IPS-18a (cell line): ENCODE measurements at regions not wholly inside any gene's neighbourhood (a gene's known extent, or its start where the extent isn't known, plus 50 kb on each side); places are given as distances from the start of the nearest gene placed in this dataset.

ENCODE experiments used
- H3K27ac ChIP-seq: one replicate; pipeline ENCODE4 v1.5.1; 2013; ENCODE audit warnings: low read length
- H3K27me3 ChIP-seq: one replicate; pipeline ENCODE4 v1.6.1; 2013; ENCODE audit warnings: mild to moderate bottlenecking, low read length; ENCODE audit not compliant: control insufficient read depth, insufficient read depth
- H3K36me3 ChIP-seq: one replicate; pipeline ENCODE4 v1.6.1; 2013; ENCODE audit warnings: low read depth, low read length; ENCODE audit not compliant: control insufficient read depth
- H3K4me1 ChIP-seq: one replicate; pipeline ENCODE4 v1.6.1; 2013; ENCODE audit warnings: low read depth, low read length; ENCODE audit not compliant: control insufficient read depth
- H3K4me3 ChIP-seq: one replicate; pipeline ENCODE4 v1.5.1; 2013; ENCODE audit warnings: low read length
- H3K9ac ChIP-seq: one replicate; pipeline ENCODE4 v1.6.1; 2013; ENCODE audit warnings: mild to moderate bottlenecking, low read length, moderate library complexity
- H3K9me3 ChIP-seq: one replicate; pipeline ENCODE4 v1.6.1; 2013; ENCODE audit warnings: low read depth, low read length; ENCODE audit not compliant: control insufficient read depth

DNA sequence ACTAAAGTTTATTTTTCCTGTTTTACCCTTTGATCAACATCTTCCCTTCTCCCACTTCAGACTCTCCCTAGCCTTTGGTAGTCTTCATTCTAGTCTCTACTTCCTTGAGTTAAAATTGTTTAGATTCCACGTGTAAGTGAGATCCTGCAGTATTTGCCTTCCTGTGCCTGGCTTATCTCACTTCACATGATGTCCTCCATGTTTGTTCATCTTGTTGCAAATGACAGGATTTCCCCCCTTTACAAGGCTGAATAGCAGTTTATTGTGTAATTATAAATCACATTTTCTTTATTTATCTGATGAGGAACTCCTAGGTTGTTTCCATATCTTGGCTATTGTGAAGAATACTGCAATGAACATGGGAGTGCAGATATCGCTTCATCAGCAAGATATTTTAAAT is 461.7 kb downstream of the CHSY3 start:
- no peaks in the 10 kb centered on the region for H3K9me3 ChIP-seq
- no peak overlapping the region for H3K4me3 ChIP-seq
- H3K9ac ChIP-seq = no peak overlapping the region
- H3K27ac ChIP-seq = no peak overlapping the region
- H3K4me1 ChIP-seq = no peaks in the 10 kb centered on the region
- no peaks in the 10 kb centered on the region for H3K36me3 ChIP-seq
- H3K27me3 ChIP-seq = no peaks in the 10 kb centered on the region

- Histone ChIP-seq H3K4me1 (no peaks in the 10 kb centered on the region), H3K9me3 (no peaks in the 10 kb centered on the region), H3K27ac (no peak overlapping the region), H3K9ac (no peak overlapping the region), H3K27me3 (no peaks in the 10 kb centered on the region), H3K36me3 (no peaks in the 10 kb centered on the region), H3K4me3 (no peak overlapping the region)
Observed at GRCh38 chr5:130350131-130350530, 445.9 kb downstream of the CHSY3 start.

DNA sequence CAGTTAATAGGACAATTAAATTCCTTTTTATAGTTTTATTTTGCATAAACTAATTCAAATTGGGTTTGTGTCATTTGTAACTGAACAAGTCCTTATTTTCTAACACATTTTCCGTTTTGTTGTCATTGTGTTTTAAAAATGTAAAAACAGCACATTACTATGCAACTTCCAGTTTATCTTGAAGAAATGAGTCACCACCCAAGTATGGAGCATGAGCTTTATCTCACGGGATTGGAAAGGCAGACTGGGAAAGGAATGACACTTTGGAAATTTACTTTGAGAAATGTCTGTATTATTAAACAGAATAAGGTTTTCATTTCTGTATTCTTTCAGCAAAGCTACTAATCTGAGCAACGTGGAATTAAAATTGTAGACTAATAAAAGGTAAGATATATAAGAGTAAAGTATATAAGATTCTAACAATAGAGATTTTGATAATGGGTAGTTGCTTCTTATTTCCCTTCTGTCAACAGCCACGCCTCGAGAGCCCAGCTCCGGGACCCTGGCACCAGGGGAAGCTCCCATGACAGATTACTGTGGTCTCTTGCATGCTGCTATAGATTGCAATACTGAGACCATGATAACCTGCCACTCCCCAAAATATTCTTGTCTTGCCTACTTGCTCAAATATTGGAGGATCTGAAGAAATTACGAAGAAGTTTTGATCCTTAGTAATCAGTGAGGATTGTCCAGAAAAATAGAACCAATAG is 433.1 kb downstream of the CHSY3 start:
- Histone ChIP-seq H3K36me3 (no peaks in the 10 kb centered on the region), H3K27me3 (no peaks in the 10 kb centered on the region)

DNA sequence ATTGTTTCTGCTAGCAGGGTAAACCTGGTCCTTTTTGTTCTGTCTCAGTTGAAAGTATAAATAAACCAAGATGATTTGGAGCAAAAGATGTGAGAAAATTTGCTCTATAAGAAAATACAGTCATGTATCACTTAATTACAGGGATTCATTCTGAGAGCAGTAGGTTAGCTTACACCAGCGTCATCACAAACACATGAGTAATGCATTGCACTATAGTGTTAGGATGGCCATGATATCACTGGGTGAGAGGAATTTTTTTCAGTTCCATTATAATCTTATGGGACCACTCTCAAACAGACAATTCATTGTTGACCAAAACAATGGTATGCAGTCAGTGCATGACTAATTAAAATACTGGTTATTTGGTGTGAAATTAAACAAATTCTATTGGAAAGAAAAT is 430.9 kb downstream of the CHSY3 start:
- no peaks in the 10 kb centered on the region for H3K9me3 ChIP-seq
- H3K27me3 ChIP-seq = no peaks in the 10 kb centered on the region
- no peak overlapping the region for H3K9ac ChIP-seq
- H3K4me3 ChIP-seq = no peak overlapping the region
- no peaks in the 10 kb centered on the region for H3K4me1 ChIP-seq
- no peaks in the 10 kb centered on the region for H3K36me3 ChIP-seq
- no peak overlapping the region for H3K27ac ChIP-seq

More for the DNA sequence above, 433.1 kb downstream of the CHSY3 start:
- Histone ChIP-seq H3K27ac (no peak overlapping the region), H3K4me1 (no peaks in the 10 kb centered on the region), H3K9ac (no peak overlapping the region), H3K4me3 (no peak overlapping the region), H3K9me3 (no peaks in the 10 kb centered on the region)

- no peak overlapping the region for H3K27ac ChIP-seq
- no peak overlapping the region for H3K9ac ChIP-seq
- H3K4me1 ChIP-seq = no peaks in the 10 kb centered on the region
- H3K27me3 ChIP-seq = no peaks in the 10 kb centered on the region
- no peaks in the 10 kb centered on the region for H3K9me3 ChIP-seq
- no peak overlapping the region for H3K4me3 ChIP-seq
- H3K36me3 ChIP-seq = no peaks in the 10 kb centered on the region
Observed at GRCh38 chr5:130333089-130333488, 428.8 kb downstream of the CHSY3 start.

GRCh38 chr5:130331332-130331731 is 427.1 kb downstream of the CHSY3 start:
- no peaks in the 10 kb centered on the region for H3K4me1 ChIP-seq
- H3K9ac ChIP-seq = no peak overlapping the region
- H3K36me3 ChIP-seq = no peaks in the 10 kb centered on the region
- no peaks in the 10 kb centered on the region for H3K9me3 ChIP-seq
- H3K27ac ChIP-seq = no peak overlapping the region
- no peaks in the 10 kb centered on the region for H3K27me3 ChIP-seq
- no peak overlapping the region for H3K4me3 ChIP-seq

DNA sequence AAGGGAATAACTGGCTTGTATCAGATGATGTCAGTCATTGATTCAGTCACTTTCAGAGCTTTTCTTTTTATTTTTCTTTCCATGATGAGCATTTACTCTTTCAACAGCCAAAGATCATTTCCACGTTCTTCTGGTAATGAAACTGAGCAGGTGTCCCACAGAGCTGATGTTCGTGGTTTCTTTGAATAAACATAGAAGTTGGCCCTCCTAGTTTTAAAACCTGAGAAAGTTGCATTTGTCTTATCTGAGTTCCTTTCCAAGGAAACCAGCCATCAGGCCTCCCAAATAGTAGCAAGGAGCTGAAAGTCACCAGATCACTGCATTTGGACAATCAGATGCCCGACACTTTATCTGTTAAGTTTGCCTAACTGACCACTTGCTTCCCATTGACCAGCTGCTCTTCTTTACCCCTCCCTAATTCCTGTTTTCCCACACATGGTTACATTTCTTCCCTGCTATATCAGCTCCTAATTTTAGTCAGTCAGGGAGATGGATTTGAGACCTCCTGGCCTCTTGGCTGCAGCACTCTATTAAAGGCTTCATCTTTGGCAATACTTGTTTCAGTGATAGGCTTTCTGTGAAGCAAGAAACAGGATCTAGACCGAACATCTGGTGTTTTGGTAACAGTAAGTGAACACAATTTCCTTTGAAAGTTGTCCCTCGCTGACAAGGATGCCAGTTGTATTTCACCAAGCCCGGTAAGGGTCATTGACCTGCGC is 420.8 kb downstream of the CHSY3 start:
- Histone ChIP-seq H3K4me3 (no peak overlapping the region), H3K27me3 (no peaks in the 10 kb centered on the region), H3K36me3 (no peaks in the 10 kb centered on the region), H3K9me3 (no peaks in the 10 kb centered on the region), H3K27ac (no peak overlapping the region), H3K9ac (no peak overlapping the region), H3K4me1 (no peaks in the 10 kb centered on the region)

DNA sequence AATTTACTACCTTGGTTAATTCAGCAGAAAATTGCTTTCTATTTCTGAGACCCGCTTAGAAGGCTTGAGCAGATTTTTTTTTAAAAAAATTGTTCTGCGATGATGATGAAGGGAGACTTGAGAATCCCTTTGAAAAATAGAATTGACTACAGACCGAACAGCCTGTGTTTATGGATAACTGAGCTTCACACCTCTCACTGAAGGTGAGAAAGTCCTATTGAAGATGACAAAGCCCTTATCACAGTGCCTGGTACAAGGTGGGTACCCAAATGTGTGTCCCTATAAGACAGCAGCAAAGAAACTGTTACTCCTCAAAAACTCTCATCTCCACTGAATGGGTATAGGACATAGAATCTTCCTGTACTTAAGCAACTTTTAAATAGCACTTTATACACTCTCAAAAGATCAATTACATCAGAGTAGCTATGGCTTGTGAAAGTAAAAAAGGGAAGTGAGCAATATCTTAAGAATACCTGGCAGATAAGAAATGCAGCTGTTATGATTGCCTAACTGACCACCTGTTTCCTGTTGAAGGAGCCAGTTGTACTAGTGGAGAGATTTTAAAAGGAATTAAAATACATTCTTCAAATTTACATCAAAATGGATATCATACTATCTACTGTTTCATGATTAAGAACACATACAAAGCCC is 419.7 kb downstream of the CHSY3 start:
- H3K27ac ChIP-seq = no peak overlapping the region

DNA sequence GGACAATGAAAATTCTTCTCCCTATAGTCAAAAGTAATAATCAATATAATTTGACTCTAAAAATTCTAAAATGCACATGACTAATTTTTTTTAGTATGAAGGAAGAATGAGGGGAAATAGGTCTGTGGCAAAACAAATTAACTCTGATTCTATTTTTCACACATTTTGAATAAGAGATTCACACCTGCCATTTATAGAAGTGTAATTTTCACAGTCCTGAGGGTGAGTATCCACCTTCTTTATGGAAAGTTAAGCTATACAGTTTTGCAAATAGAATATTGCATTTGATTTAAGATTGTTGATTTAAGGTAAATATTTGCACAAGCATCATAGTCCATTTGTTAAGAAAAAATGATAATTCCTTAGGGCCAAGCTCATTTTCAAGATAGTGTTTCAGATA is 417.7 kb downstream of the CHSY3 start:
- no peak overlapping the region for H3K4me3 ChIP-seq
- no peaks in the 10 kb centered on the region for H3K36me3 ChIP-seq
- no peaks in the 10 kb centered on the region for H3K27me3 ChIP-seq
- no peaks in the 10 kb centered on the region for H3K9me3 ChIP-seq
- H3K9ac ChIP-seq = no peak overlapping the region
- H3K27ac ChIP-seq = no peak overlapping the region
- H3K4me1 ChIP-seq = no peaks in the 10 kb centered on the region

More for the DNA sequence above, 419.7 kb downstream of the CHSY3 start:
- Histone ChIP-seq H3K9me3 (no peaks in the 10 kb centered on the region), H3K27me3 (no peaks in the 10 kb centered on the region), H3K36me3 (no peaks in the 10 kb centered on the region), H3K4me3 (no peak overlapping the region), H3K9ac (no peak overlapping the region), H3K4me1 (no peaks in the 10 kb centered on the region)

- no peaks in the 10 kb centered on the region for H3K4me1 ChIP-seq
- no peaks in the 10 kb centered on the region for H3K27me3 ChIP-seq
- H3K9ac ChIP-seq = no peak overlapping the region
- no peaks in the 10 kb centered on the region for H3K36me3 ChIP-seq
- H3K27ac ChIP-seq = no peak overlapping the region
- no peak overlapping the region for H3K4me3 ChIP-seq
- no peaks in the 10 kb centered on the region for H3K9me3 ChIP-seq
Observed at GRCh38 chr5:130316971-130317680, 412.9 kb downstream of the CHSY3 start.

GRCh38 chr5:130295235-130295634 is 391.0 kb downstream of the CHSY3 start:
- H3K9me3 ChIP-seq = no peaks in the 10 kb centered on the region
- H3K4me1 ChIP-seq = no peaks in the 10 kb centered on the region
- no peak overlapping the region for H3K4me3 ChIP-seq
- no peaks in the 10 kb centered on the region for H3K27me3 ChIP-seq
- H3K27ac ChIP-seq = no peak overlapping the region
- H3K9ac ChIP-seq = no peak overlapping the region
- no peaks in the 10 kb centered on the region for H3K36me3 ChIP-seq
